ENCODE measurements at regions not wholly inside any gene's neighbourhood (a gene's known extent, or its start where the extent isn't known, plus 50 kb on each side); places are given as distances from the start of the nearest gene placed in this dataset.
"Not testable (repeated sequence)": the region's sequence is repeated elsewhere in the genome, so short reads cannot be mapped to it uniquely, and the experiment has no call there.

DNA sequence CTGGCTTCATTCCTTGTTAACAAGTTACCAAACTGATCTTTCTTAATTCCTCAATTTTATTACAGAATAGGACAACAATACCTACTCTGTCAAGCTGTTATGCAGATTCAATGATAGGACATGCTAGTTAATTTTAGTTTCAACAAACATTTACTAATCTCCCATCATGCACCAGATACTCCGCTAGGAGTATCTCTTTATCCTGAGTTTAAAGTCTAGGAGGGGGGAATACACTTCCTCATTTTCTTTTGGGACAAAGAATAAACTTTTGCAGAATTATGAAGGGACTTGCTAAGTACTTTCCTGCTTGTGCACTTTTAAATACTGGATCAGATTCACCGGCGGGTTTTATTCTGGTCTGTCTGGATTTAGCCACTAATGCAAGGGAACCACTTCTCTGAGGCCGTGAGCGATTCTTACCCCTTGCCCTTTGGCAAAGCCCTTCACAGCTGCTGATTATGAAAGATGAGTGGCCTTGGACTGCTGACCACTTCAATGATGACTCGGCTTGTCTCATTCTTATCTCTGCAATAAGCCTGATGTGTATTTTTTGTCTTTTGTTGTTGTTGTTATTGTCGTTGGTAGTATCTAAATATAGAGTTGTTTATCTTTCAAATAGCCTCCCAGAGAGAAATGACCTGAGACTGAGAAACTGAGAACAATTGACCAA, 73.9 kb downstream of the RMI1 start:
- no peak for DNase-seq

- no peak for DNase-seq
Measured at GRCh38 chr9:84057662-84058061, 77.1 kb downstream of the RMI1 start.

- DNase-seq = no peak
Measured at GRCh38 chr9:84059936-84060335, 79.3 kb downstream of the RMI1 start.

- no peak for DNase-seq
Measured at GRCh38 chr9:84061613-84062193, 81.1 kb downstream of the RMI1 start.

DNA sequence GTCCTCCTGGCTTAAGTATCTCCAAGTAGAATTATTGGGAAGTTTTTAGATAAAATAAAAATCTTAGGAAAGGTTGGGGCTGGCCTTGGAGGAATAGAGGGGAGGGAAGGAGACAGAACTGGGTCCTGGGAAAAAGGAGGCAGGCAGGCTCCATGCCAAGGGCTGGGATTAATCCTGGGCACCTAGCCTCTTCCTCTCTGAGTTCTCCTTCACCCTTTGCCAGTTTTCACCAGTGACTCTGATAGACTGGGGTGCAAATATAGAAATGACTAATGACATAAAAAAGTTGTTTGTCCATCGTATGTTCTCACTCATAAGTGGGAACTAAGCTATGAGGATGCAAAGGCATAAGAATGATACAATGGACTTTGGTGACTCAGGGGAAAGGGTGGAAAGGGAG, 81.9 kb downstream of the RMI1 start:
- no peak for DNase-seq

DNA sequence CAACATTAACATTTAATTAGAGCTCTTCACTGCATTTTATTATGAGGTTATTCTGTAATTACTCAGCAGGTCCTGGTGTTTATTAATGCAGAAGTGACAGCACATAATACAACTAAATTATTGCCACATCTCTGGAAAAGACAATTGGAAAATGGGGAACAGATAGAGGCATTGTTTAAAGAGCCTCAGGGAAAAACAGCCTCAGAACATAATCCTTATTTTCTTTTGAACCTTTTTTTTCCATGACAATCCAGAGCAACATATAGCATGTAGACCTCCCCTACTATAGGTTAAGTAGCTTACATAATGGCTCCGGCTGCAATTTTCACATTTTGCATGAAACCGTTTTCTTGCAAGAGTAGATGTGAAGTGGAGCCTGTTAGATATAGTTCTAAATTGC, 87.2 kb downstream of the RMI1 start:
- no peak for DNase-seq

GRCh38 chr9:84068872-84069271, 88.3 kb downstream of the RMI1 start:
- no peak for DNase-seq

DNA sequence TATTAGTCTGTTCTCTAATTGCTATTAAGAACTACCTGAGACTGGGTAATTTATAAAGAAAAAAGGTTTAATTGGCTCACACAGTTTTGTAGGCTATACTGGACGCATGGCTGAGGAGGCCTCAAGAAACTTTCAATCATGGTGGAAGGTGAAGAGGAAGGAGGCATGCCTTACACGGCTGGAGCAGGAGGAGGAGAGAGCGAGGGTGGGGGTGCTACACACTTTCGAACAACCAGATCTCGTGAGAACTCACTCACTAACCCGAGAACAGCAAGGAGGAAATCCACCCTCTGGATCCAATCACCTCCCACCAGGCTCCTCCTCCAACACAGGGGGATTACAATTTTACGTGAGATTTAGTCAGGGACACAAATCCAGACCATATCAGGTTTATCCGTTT, 90.0 kb downstream of the RMI1 start:
- no peak for DNase-seq

DNA sequence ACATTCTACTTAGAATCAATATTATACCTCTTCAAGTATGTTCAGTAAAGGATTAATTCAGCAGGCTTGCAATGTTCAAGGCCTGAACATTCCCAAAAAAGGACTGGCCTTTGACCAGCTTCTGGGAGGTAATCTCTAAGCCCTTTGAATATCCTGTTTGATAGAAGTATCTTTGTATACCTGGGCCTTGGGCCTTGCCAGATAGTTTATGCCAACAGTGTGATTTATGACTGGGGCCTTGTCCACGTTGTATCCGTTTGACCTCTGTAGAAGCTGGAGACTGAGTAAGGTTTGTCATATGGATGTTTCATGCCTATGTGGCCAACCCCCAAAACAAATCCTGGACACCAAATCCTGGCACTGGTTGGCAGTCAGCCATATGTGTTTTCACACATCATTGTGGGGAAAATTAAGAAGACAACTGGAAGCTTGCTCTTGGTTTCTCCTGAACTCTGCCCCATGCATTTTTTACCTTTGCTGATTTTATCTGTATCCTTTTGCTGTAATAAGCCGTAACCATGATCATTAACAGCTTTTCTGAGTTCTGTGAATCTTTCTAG, 92.1 kb downstream of the RMI1 start:
- no peak for DNase-seq

- no peak for DNase-seq
Measured at GRCh38 chr9:84075004-84075403, 94.4 kb downstream of the RMI1 start.

GRCh38 chr9:84076384-84076783, 95.8 kb downstream of the RMI1 start:
- no peak for DNase-seq

GRCh38 chr9:84077816-84078215, 97.2 kb downstream of the RMI1 start:
- not testable (repeated sequence) for DNase-seq

GRCh38 chr9:84079994-84080393, 99.4 kb downstream of the RMI1 start:
- no peak for DNase-seq

GRCh38 chr9:84101964-84102632, 121.5 kb downstream of the RMI1 start:
- DNase-seq = no peak

- DNase-seq = peak; percentile 42
Measured at GRCh38 chr9:84103651-84104377, 123.2 kb downstream of the RMI1 start.

- no peak for DNase-seq
Measured at GRCh38 chr9:84107081-84107480, 126.5 kb downstream of the RMI1 start.

DNA sequence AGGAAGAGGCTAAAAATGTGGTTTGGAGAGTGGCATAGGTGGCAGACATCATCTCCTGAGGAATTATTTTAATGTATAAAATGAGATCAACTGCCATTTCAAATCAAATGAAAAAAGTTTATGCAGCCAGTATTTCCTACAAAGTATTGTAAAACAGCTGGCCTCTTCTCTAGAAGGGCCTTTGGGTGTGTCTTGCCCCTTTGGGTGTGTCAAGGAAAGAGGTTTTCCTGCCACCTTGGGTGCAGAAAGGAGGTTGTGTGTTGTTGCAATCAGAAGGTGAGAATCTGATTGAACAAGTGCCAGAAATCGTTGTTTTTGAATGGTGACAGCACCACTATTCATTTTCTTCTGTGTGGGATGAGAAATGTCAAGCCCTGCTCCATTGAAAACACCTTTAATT, 127.4 kb downstream of the RMI1 start:
- no peak for DNase-seq

DNA sequence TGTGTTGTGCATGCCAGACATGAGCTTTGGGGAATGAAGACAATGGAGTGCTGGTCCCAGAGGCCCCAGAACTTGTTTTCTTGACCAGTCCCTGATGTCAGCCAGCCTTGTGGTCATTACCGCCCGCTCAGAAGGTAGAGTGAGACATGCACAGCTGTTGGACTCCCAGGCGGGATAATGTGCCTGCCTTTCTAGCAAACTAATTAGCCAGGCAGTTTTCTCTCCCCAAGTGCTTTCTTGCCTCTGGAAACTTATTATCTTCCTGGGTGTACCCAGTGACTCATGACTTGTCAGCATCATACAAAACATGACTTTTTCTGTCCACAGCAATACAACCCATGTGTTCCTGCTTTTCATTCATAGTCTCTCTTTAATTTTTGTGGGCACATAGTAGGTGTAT, 131.1 kb downstream of the RMI1 start:
- no peak for DNase-seq

GRCh38 chr9:84121991-84122523, 141.5 kb downstream of the RMI1 start:
- no peak for DNase-seq

DNA sequence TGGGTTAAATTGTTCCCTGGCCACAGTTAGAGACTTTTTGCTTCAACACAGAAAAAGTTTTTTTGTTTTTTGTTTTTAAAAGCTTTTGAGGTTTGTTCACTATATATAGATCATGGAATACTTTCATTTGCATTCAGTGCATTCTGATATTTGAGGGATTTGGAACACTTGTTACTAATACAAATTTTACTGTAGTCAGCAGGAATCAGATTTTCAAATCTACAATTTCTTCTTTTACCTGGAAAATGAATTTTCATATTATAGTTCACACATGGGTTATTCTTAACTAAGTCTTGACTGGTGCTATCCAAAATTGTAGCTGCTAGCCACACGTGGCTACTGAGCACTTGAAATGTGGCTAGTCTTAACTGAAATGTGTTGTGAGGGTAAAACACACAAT, 142.0 kb downstream of the RMI1 start:
- DNase-seq = no peak

- DNase-seq = no peak
Measured at GRCh38 chr9:84123648-84124406, 143.2 kb downstream of the RMI1 start.

DNA sequence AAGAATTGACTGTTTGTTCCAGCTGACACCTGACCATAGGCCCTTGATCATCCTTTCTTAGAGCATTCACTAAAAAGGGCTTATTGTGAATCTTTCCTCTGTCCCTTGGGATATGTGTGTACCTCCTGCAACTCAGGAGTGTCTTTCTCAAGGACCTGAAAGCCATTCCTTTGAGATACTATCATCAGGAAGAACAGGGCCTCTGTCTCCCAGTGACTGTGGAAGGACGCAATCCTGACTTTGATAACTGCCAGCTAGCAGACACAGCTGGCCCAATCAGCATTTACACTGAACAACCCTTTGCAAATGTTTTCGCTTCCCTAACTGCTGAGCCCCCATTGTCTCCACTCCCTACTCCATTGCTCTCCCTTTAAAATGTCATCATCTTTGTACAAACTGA, 144.4 kb downstream of the RMI1 start:
- DNase-seq = no peak

DNA sequence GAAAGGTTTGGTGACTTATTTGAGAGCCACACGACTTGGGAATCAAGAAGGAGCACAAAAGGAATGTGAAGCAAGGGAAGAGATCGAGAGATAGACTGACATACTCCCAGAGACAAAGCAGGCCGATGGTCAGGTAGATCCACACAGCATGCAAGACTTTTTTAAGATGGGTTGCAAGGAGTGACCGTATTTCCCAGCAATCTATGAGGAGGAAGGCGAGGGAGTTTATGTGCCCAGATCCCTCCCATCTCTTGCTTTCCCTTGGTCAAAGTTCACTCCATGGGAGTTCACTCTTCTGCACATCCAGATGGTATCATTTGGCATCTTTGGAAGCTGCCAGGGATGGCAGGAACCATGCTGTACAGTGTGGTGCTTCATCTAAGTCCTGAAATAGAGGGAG, 148.9 kb downstream of the RMI1 start:
- no peak for DNase-seq
